Stomach (tissue), 4 donors: ENCODE measurements at regions not wholly inside any gene's neighbourhood (a gene's known extent, or its start where the extent isn't known, plus 50 kb on each side); places are given as distances from the start of the nearest gene placed in this dataset.

Experiments used
- CTCF ChIP-seq, 7 experiments: fragments of 450-650 bp in 4 of 7; fragments of 200-600 bp in 3 of 7; sonication (generic) in 3 of 7; IDR thresholded peaks; one replicate each; pipeline ENCODE4 v1.5.1; 2016 to 2019; ENCODE audit warnings: antibody characterized with exemption in 7 of 7, control low read depth in 2 of 7, mild to moderate bottlenecking in 1 of 7
- EP300 ChIP-seq: sonication (generic); formaldehyde crosslinking; IDR thresholded peaks from one replicate; pipeline ENCODE4 v1.6.1; 2017; ENCODE audit warnings: antibody characterized with exemption
- POLR2A ChIP-seq, 4 donors: fragments of 450-650 bp; IDR thresholded peaks; one replicate each; pipeline ENCODE4 v1.6.1; 2016; ENCODE audit warnings: antibody characterized with exemption in 4 of 4, control low read depth in 2 of 4, mild to moderate bottlenecking in 1 of 4, moderate library complexity in 1 of 4
- POLR2AphosphoS5 ChIP-seq, 3 donors: sonication (generic); formaldehyde crosslinking; IDR thresholded peaks; one replicate each; pipeline ENCODE4 v1.6.1; 2016; ENCODE audit warnings: antibody characterized with exemption in 3 of 3

GRCh38 chr6:16918586-16918985 is 157.3 kb upstream of the ATXN1 start:
- TF ChIP-seq CTCF (IDR thresholded peaks at IDR 0.05) (no peak), POLR2A (IDR thresholded peaks at IDR 0.05) (no peak), EP300 (no peak), POLR2AphosphoS5 (IDR thresholded peaks at IDR 0.05) (no peak)
